ENCODE measurements at regions not wholly inside any gene's neighbourhood (a gene's known extent, or its start where the extent isn't known, plus 50 kb on each side); places are given as distances from the start of the nearest gene placed in this dataset.

DNA sequence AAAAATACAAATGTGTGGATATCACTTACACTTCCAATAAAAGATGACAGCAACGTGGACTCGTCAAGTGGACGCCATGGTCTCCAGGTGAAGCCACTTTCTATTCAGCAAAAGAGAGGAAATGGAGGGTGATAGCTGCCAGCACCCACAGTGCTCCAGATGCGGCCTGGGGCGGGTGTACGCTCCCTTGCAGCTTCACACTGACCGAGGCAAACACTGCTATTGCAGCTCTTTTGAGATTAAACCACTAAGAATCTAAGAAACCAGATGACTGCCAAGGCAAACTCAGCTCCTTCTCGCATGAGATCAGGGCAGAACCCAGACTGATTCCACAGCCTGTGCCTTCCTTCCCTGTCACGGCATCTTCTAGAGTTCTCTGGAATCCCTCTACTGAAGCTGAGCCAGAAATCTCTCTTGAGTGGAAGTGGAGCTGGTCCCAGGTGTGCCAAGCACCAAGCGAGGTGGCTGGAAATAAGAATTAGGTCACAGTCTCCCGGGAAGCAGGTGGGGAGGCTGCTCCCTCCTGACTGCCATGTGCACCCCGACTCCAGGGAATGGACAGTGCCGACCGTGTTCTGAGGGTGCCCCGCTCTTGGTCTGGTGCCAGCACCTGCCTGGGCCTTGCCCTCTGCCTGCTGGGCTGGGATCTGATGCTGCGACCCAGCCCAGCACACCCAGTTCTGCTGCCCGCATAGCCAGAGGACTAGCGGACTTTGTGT, 90.1 kb upstream of the AFDN start:
- no peak for TF ChIP-seq POLR2A (IDR thresholded peaks at IDR 0.05; ENCODE audit: extremely low read depth, insufficient read length)
- TF ChIP-seq, protein P1, sequence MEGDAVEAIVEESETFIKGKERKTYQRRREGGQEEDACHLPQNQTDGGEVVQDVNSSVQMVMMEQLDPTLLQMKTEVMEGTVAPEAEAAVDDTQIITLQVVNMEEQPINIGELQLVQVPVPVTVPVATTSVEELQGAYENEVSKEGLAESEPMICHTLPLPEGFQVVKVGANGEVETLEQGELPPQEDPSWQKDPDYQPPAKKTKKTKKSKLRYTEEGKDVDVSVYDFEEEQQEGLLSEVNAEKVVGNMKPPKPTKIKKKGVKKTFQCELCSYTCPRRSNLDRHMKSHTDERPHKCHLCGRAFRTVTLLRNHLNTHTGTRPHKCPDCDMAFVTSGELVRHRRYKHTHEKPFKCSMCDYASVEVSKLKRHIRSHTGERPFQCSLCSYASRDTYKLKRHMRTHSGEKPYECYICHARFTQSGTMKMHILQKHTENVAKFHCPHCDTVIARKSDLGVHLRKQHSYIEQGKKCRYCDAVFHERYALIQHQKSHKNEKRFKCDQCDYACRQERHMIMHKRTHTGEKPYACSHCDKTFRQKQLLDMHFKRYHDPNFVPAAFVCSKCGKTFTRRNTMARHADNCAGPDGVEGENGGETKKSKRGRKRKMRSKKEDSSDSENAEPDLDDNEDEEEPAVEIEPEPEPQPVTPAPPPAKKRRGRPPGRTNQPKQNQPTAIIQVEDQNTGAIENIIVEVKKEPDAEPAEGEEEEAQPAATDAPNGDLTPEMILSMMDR (IDR thresholded peaks at IDR 0.05; ENCODE audit: low read depth, low read length), result no peak
